Natural killer cell treated with Interleukin-12 subunit alpha and Interleukin-12 subunit beta and Interleukin-15 and Interleukin-18, amount 100 ng/mL, for 72 hours (primary cell): ENCODE measurements at regions not wholly inside any gene's neighbourhood (a gene's known extent, or its start where the extent isn't known, plus 50 kb on each side); places are given as distances from the start of the nearest gene placed in this dataset.

Experiments
- ATAC-seq, 2 donors: fragments of 150-1000 bp; cut with Tn5 transposase in 1 of 2; sonication (Bioruptor Pico), chemical (Tn5 transposase) in 1 of 2; 2 replicates each; pipeline ENCODE4 v1.10.0; 2021
- DNase-seq: peaks from one replicate; pipeline ENCODE4 v3.0.0; 2022; ENCODE audit warnings: low spot score
- H3K27ac Mint-ChIP-seq, 2 donors: 1 replicate in 1 of 2; 2 replicates in 1 of 2; pipeline ENCODE4 v1.8.0; 2022; ENCODE audit warnings: mixed read lengths in 2 of 2, mild to moderate bottlenecking in 1 of 2, moderate library complexity in 1 of 2
- H3K27me3 Mint-ChIP-seq, 2 donors: 1 replicate in 1 of 2; 2 replicates in 1 of 2; pipeline ENCODE4 v1.8.0; 2022; ENCODE audit warnings: mixed read lengths in 2 of 2
- H3K36me3 Mint-ChIP-seq: one replicate; pipeline ENCODE4 v1.8.0; 2022; ENCODE audit warnings: mixed read lengths
- H3K4me1 Mint-ChIP-seq, 2 donors: 1 replicate in 1 of 2; 2 replicates in 1 of 2; pipeline ENCODE4 v1.8.0; 2022; ENCODE audit warnings: low read depth in 2 of 2, mixed read lengths in 2 of 2, mild to moderate bottlenecking in 1 of 2
- H3K4me3 Mint-ChIP-seq: one replicate; pipeline ENCODE4 v1.8.0; 2022; ENCODE audit warnings: mixed read lengths
- H3K9me3 Mint-ChIP-seq: 2 replicates; pipeline ENCODE4 v1.8.0; 2022; ENCODE audit warnings: mixed read lengths

GRCh38 chr9:18040327-18040726 is 433.6 kb upstream of the ADAMTSL1 start:
- no peak for ATAC-seq
- H3K36me3 Mint-ChIP-seq = no peaks in the 10 kb centered on the region
- peaks cover 5% of the 10 kb centered on the region for H3K9me3 Mint-ChIP-seq
- no peak overlapping the region for H3K4me3 Mint-ChIP-seq
- no peaks in the 10 kb centered on the region for H3K27me3 Mint-ChIP-seq
- no peaks in the 10 kb centered on the region for H3K4me1 Mint-ChIP-seq
- DNase-seq = no peak
- H3K27ac Mint-ChIP-seq = no peak overlapping the region

GRCh38 chr9:18043978-18044377 is 430.0 kb upstream of the ADAMTSL1 start:
- no peaks in the 10 kb centered on the region for H3K36me3 Mint-ChIP-seq

GRCh38 chr9:18045326-18045725 is 428.6 kb upstream of the ADAMTSL1 start:
- no peaks in the 10 kb centered on the region for H3K36me3 Mint-ChIP-seq
- H3K27me3 Mint-ChIP-seq = no peaks in the 10 kb centered on the region
- no peak overlapping the region for H3K4me3 Mint-ChIP-seq
- DNase-seq (no peak), ATAC-seq (no peak)
- no peaks in the 10 kb centered on the region for H3K4me1 Mint-ChIP-seq
- peaks cover 3% of the 10 kb centered on the region for H3K9me3 Mint-ChIP-seq
- H3K27ac Mint-ChIP-seq = no peak overlapping the region

More at GRCh38 chr9:18043978-18044377, 430.0 kb upstream of the ADAMTSL1 start:
- Mint-ChIP-seq H3K9me3 (peaks cover 3% of the 10 kb centered on the region), H3K27ac (no peak overlapping the region), H3K4me1 (no peaks in the 10 kb centered on the region), H3K4me3 (no peak overlapping the region), H3K27me3 (no peaks in the 10 kb centered on the region)
- DNase-seq (no peak), ATAC-seq (no peak)

GRCh38 chr9:18046068-18046467 is 427.9 kb upstream of the ADAMTSL1 start:
- no peaks in the 10 kb centered on the region for H3K4me1 Mint-ChIP-seq
- no peaks in the 10 kb centered on the region for H3K27me3 Mint-ChIP-seq
- peaks cover 3% of the 10 kb centered on the region for H3K9me3 Mint-ChIP-seq
- no peak overlapping the region for H3K4me3 Mint-ChIP-seq
- no peaks in the 10 kb centered on the region for H3K36me3 Mint-ChIP-seq
- DNase-seq = no peak
- no peak overlapping the region for H3K27ac Mint-ChIP-seq
- ATAC-seq = no peak

DNA sequence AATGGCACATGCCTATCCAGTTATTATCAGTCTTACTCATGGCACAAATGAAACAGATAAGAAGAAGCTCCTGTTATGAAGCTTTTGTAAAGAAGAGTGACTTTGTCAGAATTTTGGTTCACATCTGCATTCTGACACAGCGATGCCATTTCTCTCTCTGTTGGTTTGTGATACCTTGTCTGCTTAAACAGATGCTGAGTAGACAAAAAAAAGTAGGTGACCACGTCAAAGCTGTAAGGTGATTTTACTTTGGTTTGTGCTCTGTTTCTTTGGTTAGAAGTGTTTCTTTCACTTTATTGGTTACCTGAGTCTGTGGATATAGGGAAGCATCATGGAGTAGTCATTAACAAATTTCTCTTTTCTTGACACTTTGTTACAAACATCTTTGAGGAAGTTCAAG is 422.3 kb upstream of the ADAMTSL1 start:
- Mint-ChIP-seq H3K27ac (no peak overlapping the region), H3K4me3 (no peak overlapping the region), H3K27me3 (no peaks in the 10 kb centered on the region), H3K4me1 (no peaks in the 10 kb centered on the region), H3K9me3 (peaks cover 3% of the 10 kb centered on the region), H3K36me3 (no peaks in the 10 kb centered on the region)
- DNase-seq = no peak
- ATAC-seq = no peak

- Mint-ChIP-seq H3K27me3 (no peaks in the 10 kb centered on the region), H3K36me3 (no peaks in the 10 kb centered on the region), H3K4me1 (no peaks in the 10 kb centered on the region), H3K27ac (no peak overlapping the region), H3K4me3 (no peak overlapping the region), H3K9me3 (peaks cover 5% of the 10 kb centered on the region)
- DNase-seq = no peak
- no peak for ATAC-seq
These were observed 421.9 kb upstream of the ADAMTSL1 start for GRCh38 chr9:18052060-18052459.

DNA sequence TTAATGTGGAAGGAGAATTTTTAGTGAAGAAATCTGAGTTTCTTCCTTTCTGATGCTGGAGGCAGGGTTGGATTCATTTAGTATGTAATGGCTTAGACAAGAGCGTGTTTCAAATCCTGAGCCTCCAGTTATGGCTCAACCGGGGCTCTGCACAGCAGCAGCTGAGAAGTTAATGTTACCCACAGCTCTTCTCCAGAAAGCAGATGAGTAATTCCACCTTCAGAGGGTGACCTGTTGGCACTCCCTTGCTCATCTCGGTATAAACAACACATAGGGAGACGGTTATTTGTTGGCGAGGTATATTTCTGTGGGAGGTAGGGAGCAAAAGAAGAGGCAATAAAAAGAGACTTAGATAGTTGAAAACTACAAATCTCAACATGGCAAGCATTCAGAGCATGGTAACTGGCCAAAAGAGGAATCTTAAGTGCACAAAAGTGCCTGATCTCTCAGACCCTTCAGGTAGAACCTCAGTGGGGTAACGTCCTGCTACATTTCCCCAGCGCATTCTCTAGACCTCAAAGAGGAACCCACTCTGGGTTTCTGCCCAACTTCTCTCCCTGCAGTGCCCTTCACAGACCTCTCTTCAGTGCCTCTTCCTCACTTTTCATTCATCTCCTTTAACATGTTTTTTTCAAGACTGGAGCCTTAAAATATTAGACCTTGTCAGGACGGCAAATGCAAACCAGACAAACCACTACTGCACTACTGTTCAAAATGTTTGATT is 417.5 kb upstream of the ADAMTSL1 start:
- Mint-ChIP-seq H3K27ac (no peak overlapping the region), H3K27me3 (no peaks in the 10 kb centered on the region), H3K9me3 (peaks cover 3% of the 10 kb centered on the region), H3K4me1 (no peaks in the 10 kb centered on the region), H3K36me3 (no peaks in the 10 kb centered on the region), H3K4me3 (no peak overlapping the region)
- no peak for ATAC-seq
- no peak for DNase-seq

- Mint-ChIP-seq H3K27me3 (no peaks in the 10 kb centered on the region), H3K36me3 (no peaks in the 10 kb centered on the region), H3K9me3 (peaks cover 3% of the 10 kb centered on the region), H3K27ac (no peak overlapping the region), H3K4me1 (no peaks in the 10 kb centered on the region), H3K4me3 (no peak overlapping the region)
- DNase-seq (no peak), ATAC-seq (no peak)
These were observed 417.0 kb upstream of the ADAMTSL1 start for GRCh38 chr9:18056993-18057369.

DNA sequence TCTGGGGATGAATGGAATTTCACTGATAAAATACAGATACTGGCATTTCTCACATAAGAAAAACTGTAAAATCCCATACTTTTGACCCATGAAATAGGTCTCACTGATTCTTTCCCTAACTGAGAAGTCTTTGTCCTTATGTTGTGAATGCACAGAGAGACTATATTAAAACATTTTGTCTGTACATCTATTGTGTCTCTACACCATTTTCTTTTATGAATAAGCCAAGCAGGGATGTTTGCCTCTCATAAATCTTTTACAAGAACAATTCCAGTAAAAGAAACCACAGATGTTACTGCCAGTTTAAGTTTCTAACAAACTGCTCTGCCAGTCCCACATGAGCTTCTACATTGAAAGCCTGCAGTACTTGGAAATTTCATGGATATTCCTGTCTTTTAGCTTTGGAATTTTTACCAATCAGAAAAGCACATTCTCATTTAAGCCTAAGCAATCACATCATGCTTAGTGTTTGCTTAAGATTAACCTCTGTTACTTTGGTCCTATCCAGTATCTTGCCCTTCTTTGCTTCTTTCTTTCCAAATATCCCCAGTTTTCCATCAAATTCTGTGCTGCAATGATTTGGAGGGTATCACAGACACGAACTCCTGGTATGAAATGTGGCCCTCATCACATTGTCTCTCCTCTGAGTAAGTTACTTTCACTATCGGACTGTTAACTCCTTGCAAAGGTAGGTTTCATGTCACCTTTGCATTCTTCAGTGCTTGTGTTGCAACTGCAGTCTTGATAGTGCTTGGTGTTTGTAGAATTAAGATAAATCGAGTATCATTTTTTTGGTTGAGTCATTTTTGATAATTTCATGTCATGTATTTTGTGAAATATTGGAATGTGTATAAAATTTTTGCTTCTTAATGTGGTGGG is 415.1 kb upstream of the ADAMTSL1 start:
- H3K36me3 Mint-ChIP-seq = no peaks in the 10 kb centered on the region
- no peak overlapping the region for H3K27ac Mint-ChIP-seq
- no peaks in the 10 kb centered on the region for H3K4me1 Mint-ChIP-seq
- H3K27me3 Mint-ChIP-seq = no peaks in the 10 kb centered on the region
- DNase-seq = no peak
- H3K9me3 Mint-ChIP-seq = peaks cover 3% of the 10 kb centered on the region
- H3K4me3 Mint-ChIP-seq = no peak overlapping the region
- ATAC-seq = no peak

GRCh38 chr9:18059447-18059846 is 414.5 kb upstream of the ADAMTSL1 start:
- DNase-seq (no peak), ATAC-seq (no peak)
- H3K36me3 Mint-ChIP-seq = no peaks in the 10 kb centered on the region
- H3K4me1 Mint-ChIP-seq = no peaks in the 10 kb centered on the region
- H3K9me3 Mint-ChIP-seq = peaks cover 3% of the 10 kb centered on the region
- no peaks in the 10 kb centered on the region for H3K27me3 Mint-ChIP-seq
- H3K4me3 Mint-ChIP-seq = no peak overlapping the region
- no peak overlapping the region for H3K27ac Mint-ChIP-seq

GRCh38 chr9:18060269-18060934 is 413.6 kb upstream of the ADAMTSL1 start:
- Mint-ChIP-seq H3K4me3 (no peak overlapping the region), H3K27ac (no peak overlapping the region), H3K9me3 (peaks cover 3% of the 10 kb centered on the region), H3K27me3 (no peaks in the 10 kb centered on the region), H3K4me1 (no peaks in the 10 kb centered on the region), H3K36me3 (no peaks in the 10 kb centered on the region)
- DNase-seq = no peak
- ATAC-seq = no peak

DNA sequence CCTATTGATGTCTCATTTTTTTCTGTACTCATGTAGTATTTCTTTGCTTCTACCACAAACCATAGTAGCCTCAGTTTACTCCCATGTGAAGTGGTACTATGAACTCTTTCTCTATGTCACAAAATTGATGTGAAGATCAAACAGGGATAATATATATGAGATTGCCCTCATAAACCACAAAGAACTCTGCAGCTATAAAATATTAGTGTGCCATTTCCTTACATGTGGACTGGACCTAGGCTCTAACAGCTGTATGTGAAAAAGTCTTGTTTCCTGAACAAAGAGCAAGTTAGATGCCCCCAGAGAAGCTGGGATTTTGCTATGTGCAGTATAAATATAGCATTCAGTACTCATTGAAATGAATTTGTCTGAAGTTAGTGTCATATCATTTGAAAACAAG is 412.6 kb upstream of the ADAMTSL1 start:
- no peak for ATAC-seq
- peaks cover 3% of the 10 kb centered on the region for H3K9me3 Mint-ChIP-seq
- no peaks in the 10 kb centered on the region for H3K36me3 Mint-ChIP-seq
- no peak for DNase-seq
- H3K27me3 Mint-ChIP-seq = no peaks in the 10 kb centered on the region
- no peaks in the 10 kb centered on the region for H3K4me1 Mint-ChIP-seq
- H3K27ac Mint-ChIP-seq = no peak overlapping the region
- no peak overlapping the region for H3K4me3 Mint-ChIP-seq

DNA sequence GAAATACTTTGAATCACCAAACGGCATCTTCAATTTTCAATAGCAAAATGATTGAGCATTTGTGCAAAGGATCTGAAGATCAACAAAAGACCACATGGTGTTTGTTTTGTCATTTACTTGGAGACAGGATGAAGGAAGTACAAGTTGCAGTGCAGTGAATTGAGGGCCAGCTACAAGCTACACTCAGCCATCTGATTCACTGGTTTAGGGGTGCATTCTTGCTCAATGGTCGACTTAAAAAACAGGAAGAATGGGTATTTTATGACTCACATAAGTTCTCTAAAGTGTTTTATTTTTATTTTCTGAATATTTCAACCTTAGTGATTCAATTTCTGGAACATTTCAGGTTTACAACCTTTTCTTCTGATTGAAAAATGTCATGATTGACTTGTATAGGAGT is 412.1 kb upstream of the ADAMTSL1 start:
- no peak overlapping the region for H3K27ac Mint-ChIP-seq
- H3K9me3 Mint-ChIP-seq = no peaks in the 10 kb centered on the region
- ATAC-seq (no peak), DNase-seq (no peak)
- H3K36me3 Mint-ChIP-seq = no peaks in the 10 kb centered on the region
- H3K4me1 Mint-ChIP-seq = no peaks in the 10 kb centered on the region
- no peaks in the 10 kb centered on the region for H3K27me3 Mint-ChIP-seq
- no peak overlapping the region for H3K4me3 Mint-ChIP-seq

- no peak for DNase-seq
- peaks cover 5% of the 10 kb centered on the region for H3K9me3 Mint-ChIP-seq
- no peaks in the 10 kb centered on the region for H3K4me1 Mint-ChIP-seq
- no peak overlapping the region for H3K27ac Mint-ChIP-seq
- no peaks in the 10 kb centered on the region for H3K27me3 Mint-ChIP-seq
- H3K36me3 Mint-ChIP-seq = no peaks in the 10 kb centered on the region
- no peak for ATAC-seq
- H3K4me3 Mint-ChIP-seq = no peak overlapping the region
These were observed 410.0 kb upstream of the ADAMTSL1 start for GRCh38 chr9:18063856-18064390.
